ENCODE measurements at regions not wholly inside any gene's neighbourhood (a gene's known extent, or its start where the extent isn't known, plus 50 kb on each side); places are given as distances from the start of the nearest gene placed in this dataset.

DNA sequence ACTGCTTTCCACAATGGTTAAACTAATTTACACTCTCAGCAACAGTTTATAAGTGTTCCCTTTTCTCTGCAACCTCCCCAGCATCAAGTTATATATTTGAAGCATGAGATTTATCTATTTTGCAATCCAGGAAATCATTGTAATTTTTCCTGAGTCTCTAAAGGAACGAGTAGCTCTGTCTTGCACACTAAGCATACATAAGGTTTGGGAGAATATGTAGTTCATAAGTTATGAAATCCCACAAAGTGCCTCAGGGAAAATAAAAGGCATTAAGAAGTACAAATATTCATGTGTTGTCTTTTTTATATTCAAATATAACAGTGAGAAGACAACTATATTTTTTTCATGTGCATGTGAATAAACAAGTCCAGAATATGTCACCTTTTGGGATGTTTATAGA lies 377.1 kb upstream of the RORB start:
- peak overlapping the region; percentile 41; the same call in 1 of the 2 replicates for H3K9ac ChIP-seq (ENCODE audit: low read depth, low read length)
- ATAC-seq (ENCODE audit: insufficient read depth, low read depth) (no peak), DNase-seq (no peak)
- H2AFZ ChIP-seq (ENCODE audit: low read depth, low read length), result peak overlapping the region; percentile 62; the same call in 1 of the 2 replicates
- H3K27ac ChIP-seq (ENCODE audit: low read length), result peak overlapping the region; percentile 70
- H3K36me3 ChIP-seq (ENCODE audit: insufficient read depth, low read length), result no peaks in the 10 kb centered on the region
- H3K79me2 ChIP-seq (ENCODE audit: insufficient read depth, low read length), result no peaks in the 10 kb centered on the region
- no peaks in the 10 kb centered on the region for H4K20me1 ChIP-seq (ENCODE audit: insufficient read depth, low read length)
- no peak overlapping the region for H3K4me3 ChIP-seq (ENCODE audit: low read depth in 1 of 2, low read length in 2 of 2)
- H3K4me2 ChIP-seq (ENCODE audit: insufficient read depth, low read length), result peak overlapping the region; percentile 27; the same call in 1 of the 2 replicates
- no peaks in the 10 kb centered on the region for H3K9me3 ChIP-seq (ENCODE audit: insufficient read depth, low read length, severe bottlenecking)
- peaks cover 49% of the 10 kb centered on the region for H3K4me1 ChIP-seq (ENCODE audit: insufficient read depth, low read length)
- H3K27me3 ChIP-seq (ENCODE audit: insufficient read depth, low read length, poor library complexity), result no peaks in the 10 kb centered on the region
- TF ChIP-seq EZH2 (IDR thresholded peaks at IDR 0.05; ENCODE audit: borderline replicate concordance, low read depth, low read length, severe bottlenecking), result no peak
- TF ChIP-seq, protein P1, sequence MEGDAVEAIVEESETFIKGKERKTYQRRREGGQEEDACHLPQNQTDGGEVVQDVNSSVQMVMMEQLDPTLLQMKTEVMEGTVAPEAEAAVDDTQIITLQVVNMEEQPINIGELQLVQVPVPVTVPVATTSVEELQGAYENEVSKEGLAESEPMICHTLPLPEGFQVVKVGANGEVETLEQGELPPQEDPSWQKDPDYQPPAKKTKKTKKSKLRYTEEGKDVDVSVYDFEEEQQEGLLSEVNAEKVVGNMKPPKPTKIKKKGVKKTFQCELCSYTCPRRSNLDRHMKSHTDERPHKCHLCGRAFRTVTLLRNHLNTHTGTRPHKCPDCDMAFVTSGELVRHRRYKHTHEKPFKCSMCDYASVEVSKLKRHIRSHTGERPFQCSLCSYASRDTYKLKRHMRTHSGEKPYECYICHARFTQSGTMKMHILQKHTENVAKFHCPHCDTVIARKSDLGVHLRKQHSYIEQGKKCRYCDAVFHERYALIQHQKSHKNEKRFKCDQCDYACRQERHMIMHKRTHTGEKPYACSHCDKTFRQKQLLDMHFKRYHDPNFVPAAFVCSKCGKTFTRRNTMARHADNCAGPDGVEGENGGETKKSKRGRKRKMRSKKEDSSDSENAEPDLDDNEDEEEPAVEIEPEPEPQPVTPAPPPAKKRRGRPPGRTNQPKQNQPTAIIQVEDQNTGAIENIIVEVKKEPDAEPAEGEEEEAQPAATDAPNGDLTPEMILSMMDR (IDR thresholded peaks at IDR 0.05; ENCODE audit: borderline replicate concordance, extremely low read depth, low read length, poor library complexity, severe bottlenecking), result no peak

DNA sequence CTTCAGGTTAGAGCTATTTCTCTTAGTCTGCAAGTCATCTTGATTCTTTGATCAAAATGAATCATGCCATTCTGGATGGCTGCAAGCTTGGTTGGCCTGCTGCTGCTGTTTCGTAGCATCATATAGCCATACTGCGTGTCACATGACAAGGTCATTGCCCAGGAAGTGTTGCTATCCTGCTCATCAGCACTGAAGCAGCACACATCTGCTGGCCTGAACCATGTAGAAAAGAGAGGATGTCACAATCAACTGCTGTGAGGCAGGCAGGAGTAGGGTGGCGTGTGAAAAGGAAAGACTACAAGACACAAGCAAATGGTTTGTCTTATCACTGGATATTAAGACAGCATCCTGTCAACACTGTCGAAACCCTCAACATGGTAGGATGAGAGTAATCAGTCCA lies 376.7 kb upstream of the RORB start:
- H3K4me3 ChIP-seq (ENCODE audit: low read depth in 1 of 2, low read length in 2 of 2), result no peak overlapping the region
- no peak for TF ChIP-seq EZH2 (IDR thresholded peaks at IDR 0.05; ENCODE audit: borderline replicate concordance, low read depth, low read length, severe bottlenecking)
- TF ChIP-seq, protein P1 (IDR thresholded peaks at IDR 0.05; ENCODE audit: borderline replicate concordance, extremely low read depth, low read length, poor library complexity, severe bottlenecking), result no peak
- H3K4me1 ChIP-seq (ENCODE audit: insufficient read depth, low read length), result peaks cover 49% of the 10 kb centered on the region
- H2AFZ ChIP-seq (ENCODE audit: low read depth, low read length), result peak overlapping the region; percentile 62; the same call in 1 of the 2 replicates
- no peaks in the 10 kb centered on the region for H3K79me2 ChIP-seq (ENCODE audit: insufficient read depth, low read length)
- peak; percentile 76 for ATAC-seq (ENCODE audit: insufficient read depth, low read depth)
- H4K20me1 ChIP-seq (ENCODE audit: insufficient read depth, low read length), result no peaks in the 10 kb centered on the region
- H3K9ac ChIP-seq (ENCODE audit: low read depth, low read length), result peak overlapping the region; percentile 41
- no peaks in the 10 kb centered on the region for H3K27me3 ChIP-seq (ENCODE audit: insufficient read depth, low read length, poor library complexity)
- no peaks in the 10 kb centered on the region for H3K9me3 ChIP-seq (ENCODE audit: insufficient read depth, low read length, severe bottlenecking)
- H3K36me3 ChIP-seq (ENCODE audit: insufficient read depth, low read length), result no peaks in the 10 kb centered on the region
- peak overlapping the region; percentile 27 for H3K4me2 ChIP-seq (ENCODE audit: insufficient read depth, low read length)
- peak; percentile 52 for DNase-seq
- peak overlapping the region; percentile 70 for H3K27ac ChIP-seq (ENCODE audit: low read length)

DNA sequence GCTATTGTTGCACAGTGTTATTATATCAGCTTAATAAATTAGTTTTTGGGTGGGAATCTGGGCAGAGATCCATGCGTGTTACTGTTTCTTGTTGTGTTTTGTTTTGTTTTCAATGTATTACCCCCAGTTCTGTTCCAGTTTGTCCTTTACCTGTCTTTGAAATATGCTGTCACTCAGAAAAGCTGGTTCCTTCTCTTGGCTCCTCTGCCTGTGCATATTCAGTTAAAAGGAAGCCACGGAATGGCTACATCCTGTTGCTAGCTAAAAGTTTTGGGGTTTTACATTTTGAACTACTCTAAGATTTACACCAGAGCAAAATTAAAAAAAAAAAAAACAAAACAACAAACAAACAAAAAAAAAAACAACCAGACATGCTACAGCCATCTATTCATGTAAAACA lies 374.9 kb upstream of the RORB start:
- H3K4me2 ChIP-seq (ENCODE audit: insufficient read depth, low read length), result peak overlapping the region; percentile 13
- TF ChIP-seq, protein P1 (IDR thresholded peaks at IDR 0.05; ENCODE audit: borderline replicate concordance, extremely low read depth, low read length, poor library complexity, severe bottlenecking), result no peak
- H3K36me3 ChIP-seq (ENCODE audit: insufficient read depth, low read length), result no peaks in the 10 kb centered on the region
- H4K20me1 ChIP-seq (ENCODE audit: insufficient read depth, low read length), result no peaks in the 10 kb centered on the region
- H3K4me1 ChIP-seq (ENCODE audit: insufficient read depth, low read length), result peaks cover 48% of the 10 kb centered on the region
- peak overlapping the region; percentile 96 for H3K27ac ChIP-seq (ENCODE audit: low read length)
- H2AFZ ChIP-seq (ENCODE audit: low read depth, low read length), result peak overlapping the region; percentile 77
- H3K27me3 ChIP-seq (ENCODE audit: insufficient read depth, low read length, poor library complexity), result no peaks in the 10 kb centered on the region
- no peaks in the 10 kb centered on the region for H3K9me3 ChIP-seq (ENCODE audit: insufficient read depth, low read length, severe bottlenecking)
- no peak overlapping the region for H3K4me3 ChIP-seq (ENCODE audit: low read depth in 1 of 2, low read length in 2 of 2)
- H3K79me2 ChIP-seq (ENCODE audit: insufficient read depth, low read length), result no peaks in the 10 kb centered on the region
- ATAC-seq (ENCODE audit: insufficient read depth, low read depth) (peak; percentile 78), DNase-seq (peak; percentile 37)
- H3K9ac ChIP-seq (ENCODE audit: low read depth, low read length), result peak overlapping the region; percentile 41
